NCI-H128 (cell line): ENCODE measurements at regions not wholly inside any gene's neighbourhood (a gene's known extent, or its start where the extent isn't known, plus 50 kb on each side); places are given as distances from the start of the nearest gene placed in this dataset.
A peak's percentile ranks its signal among the peaks of the same experiment; 100 is the strongest.
"Not testable (repeated sequence)": the region's sequence is repeated elsewhere in the genome, so short reads cannot be mapped to it uniquely, and the experiment has no call there.

Experiments used
- DNase-seq: peaks from one replicate; lab custom pipeline; 2025; ENCODE audit not compliant: unreplicated experiment; lab: John Stamatoyannopoulos, UW

DNA sequence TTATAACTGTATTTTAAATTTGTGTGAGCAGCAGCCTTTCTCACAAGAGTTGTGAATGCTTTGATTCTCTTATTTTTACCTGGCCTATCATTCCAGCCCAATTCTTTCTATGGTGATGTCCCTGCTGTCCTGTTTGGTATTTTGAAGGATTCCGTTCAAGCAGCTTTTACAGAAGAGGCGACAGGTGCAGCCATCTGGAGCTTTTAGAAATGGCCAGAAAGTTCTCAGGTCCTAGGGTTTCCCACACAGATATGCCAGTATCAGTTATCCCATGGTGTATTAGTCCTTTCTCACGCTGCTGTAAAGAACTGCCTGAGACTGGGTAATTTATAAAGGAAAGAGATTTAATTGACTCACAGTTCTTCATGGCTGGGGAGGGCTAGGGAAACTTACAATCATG is 86.1 kb upstream of the LRPAP1 start:
- DNase-seq, result not testable (repeated sequence)

- no peak for DNase-seq
Measured at GRCh38 chr4:3615386-3616286, 83.4 kb upstream of the LRPAP1 start.

GRCh38 chr4:3614731-3614980 is 82.4 kb upstream of the LRPAP1 start:
- no peak for DNase-seq

GRCh38 chr4:3613967-3614730 is 81.9 kb upstream of the LRPAP1 start:
- DNase-seq, result no peak

GRCh38 chr4:3612934-3613333 is 80.7 kb upstream of the LRPAP1 start:
- no peak for DNase-seq

DNA sequence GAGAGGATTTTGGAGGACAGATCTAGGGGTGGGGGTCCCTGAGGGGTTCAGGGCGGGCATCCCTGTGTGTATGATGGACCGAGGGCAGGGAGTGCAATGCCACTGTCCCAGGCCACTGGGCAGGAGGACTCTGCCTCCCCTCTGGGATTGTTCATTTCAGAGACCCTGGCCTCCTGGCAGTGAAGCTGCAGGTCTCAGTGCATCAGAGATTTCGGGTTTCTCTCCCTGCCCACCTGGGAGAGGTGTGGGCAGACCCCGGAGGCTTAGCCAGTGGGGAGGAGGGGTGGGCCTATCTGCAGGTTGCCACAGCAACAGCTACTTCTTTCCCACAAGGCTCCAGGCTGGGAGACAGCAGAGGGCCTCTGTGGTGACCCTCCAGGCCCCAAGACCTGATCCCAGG is 80.1 kb upstream of the LRPAP1 start:
- DNase-seq, result no peak

- no peak for DNase-seq
Measured at GRCh38 chr4:3611778-3612177, 79.6 kb upstream of the LRPAP1 start.

GRCh38 chr4:3610851-3611250 is 78.6 kb upstream of the LRPAP1 start:
- DNase-seq, result not testable (repeated sequence)

GRCh38 chr4:3609905-3610304 is 77.7 kb upstream of the LRPAP1 start:
- not testable (repeated sequence) for DNase-seq

DNA sequence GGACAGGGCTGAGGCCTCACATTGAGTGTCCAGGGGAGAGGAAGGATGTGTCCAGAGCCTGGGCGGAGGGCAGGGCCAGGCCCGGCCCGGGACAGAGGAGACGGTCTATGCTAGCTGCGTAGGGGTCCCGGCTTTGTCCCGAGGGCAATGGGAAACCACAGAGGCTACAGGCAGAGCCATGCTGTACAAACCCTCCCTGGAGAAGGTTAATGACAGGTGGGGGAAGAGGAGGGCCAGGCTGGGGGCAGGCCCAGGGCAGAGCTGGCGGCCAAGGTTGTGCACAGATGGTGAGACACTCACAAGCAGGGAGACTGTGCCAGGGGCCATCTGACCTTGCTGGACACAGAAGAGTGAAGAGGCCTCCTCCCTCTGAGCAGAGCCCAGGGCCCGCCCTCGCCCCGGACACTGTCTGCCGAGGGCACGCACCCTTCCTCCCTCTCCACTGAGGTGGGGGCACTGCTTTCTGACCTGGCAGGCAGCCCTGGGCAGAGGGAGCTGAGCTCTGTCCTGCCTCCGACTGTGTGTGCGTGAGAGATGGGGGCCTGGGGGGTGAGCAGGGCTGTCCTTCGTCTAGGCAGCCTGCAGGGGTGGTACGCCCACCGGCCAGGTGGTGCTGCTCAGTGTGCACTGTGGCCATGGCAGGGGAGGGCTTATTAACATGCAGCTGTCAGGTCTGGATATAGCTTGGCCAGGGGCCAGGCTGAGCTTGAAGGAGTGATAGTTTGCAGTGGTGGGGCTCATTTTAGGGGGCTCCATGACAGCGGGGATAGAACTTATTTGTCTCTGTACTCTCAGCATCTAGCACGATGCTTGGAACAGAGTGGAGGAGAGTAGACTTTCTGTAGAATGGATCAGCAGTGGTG is 75.7 kb upstream of the LRPAP1 start:
- peak; percentile 32 for DNase-seq

- DNase-seq, result not testable (repeated sequence)
Measured at GRCh38 chr4:3606850-3607249, 74.6 kb upstream of the LRPAP1 start.

- DNase-seq, result not testable (repeated sequence)
Measured at GRCh38 chr4:3606271-3606670, 74.0 kb upstream of the LRPAP1 start.

GRCh38 chr4:3605491-3605890 is 73.3 kb upstream of the LRPAP1 start:
- DNase-seq, result no peak

DNA sequence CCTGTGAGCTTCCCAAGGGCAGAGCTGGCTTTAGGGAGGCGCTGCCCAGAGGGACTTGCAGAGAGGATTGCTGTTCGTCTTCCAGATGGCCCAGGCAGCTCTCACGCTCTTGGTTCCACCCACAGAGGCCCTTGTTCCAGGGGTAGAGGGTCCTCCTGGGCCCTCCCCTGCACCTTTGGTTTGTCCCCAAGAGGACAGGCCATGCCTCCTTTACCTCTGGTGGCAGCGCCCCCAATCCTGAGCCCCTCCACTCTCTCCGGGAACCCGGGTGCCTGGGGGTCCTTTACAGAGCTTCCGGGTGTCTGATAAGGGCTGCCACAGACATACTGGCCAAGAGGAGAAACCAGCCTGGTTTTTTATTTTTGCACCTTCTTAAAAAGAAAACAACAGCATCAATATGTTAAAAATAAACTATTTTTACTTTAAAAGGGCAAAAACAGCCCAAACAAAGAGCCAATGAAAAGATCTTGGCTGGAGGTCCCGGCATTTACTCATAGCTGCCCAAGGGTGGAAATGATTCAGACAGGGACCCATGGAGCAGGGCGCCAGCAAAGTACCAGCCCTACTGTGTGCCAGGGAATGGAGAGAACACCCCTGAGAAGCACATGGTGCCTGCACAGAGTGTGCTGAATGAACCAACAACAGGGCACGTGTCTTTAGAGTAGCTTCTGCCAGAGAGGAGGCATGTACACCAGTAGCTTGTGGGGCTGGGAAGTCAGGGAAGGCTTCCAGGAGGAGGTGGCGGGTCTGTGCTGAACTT is 70.8 kb upstream of the LRPAP1 start:
- DNase-seq, result not testable (repeated sequence)

- DNase-seq, result no peak
Measured at GRCh38 chr4:3601992-3602391, 69.8 kb upstream of the LRPAP1 start.

DNA sequence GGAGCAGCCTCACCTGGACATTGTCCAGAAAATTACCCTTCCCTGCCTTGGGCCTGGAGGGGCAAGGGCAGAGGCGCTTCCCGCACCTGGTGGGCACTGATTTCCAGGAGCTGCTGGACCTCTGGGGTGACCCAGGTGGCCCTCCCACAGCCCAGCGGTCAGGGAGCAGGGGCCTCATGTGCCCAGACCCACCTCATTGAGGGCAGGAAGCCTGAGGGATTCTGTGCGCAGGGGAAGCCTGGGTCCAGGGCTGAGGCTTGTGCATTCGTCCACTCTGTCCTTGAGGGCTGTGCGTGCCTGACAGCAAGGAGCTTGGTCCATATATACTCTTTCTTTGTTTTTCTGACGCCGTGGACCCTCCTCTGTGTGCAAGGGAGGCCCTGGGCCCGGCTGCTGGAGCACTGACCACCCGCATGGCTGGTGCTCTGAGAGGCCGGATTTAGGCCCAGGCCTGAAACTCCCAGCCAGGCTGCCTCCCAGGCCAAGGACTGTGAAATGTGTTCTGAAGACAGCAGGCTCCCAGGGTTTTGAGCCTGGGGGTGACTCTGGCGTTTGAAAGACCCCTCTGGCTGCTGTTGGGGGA is 69.0 kb upstream of the LRPAP1 start:
- not testable (repeated sequence) for DNase-seq

DNA sequence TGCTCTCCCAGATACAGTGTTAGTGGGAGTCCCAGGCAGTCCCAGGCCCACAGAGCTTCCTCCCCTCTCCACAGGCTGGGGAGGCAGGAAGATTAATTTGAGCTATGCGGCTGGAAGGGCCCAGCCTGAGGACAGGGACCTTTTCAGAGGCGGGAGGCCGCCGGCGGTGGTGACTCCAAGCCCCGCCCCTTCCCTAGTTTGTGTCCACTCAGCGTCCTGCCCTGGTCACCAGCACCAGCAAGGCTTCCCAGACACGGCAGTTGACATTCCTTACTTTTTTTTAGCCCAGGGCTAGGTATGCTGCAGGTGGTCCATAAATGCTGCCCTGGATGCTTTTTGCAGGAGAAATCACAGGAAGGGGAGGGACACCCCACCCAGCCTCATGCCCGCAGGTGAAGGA is 67.7 kb upstream of the LRPAP1 start:
- no peak for DNase-seq

GRCh38 chr4:3598695-3599227 is 66.5 kb upstream of the LRPAP1 start:
- no peak for DNase-seq

- not testable (repeated sequence) for DNase-seq
Measured at GRCh38 chr4:3597896-3598505, 65.8 kb upstream of the LRPAP1 start.
